ENCODE measurements at regions not wholly inside any gene's neighbourhood (a gene's known extent, or its start where the extent isn't known, plus 50 kb on each side); places are given as distances from the start of the nearest gene placed in this dataset.
A peak's percentile ranks its signal among the peaks of the same experiment; 100 is the strongest.
"Not testable (repeated sequence)": the region's sequence is repeated elsewhere in the genome, so short reads cannot be mapped to it uniquely, and the experiment has no call there.

GRCh38 chr3:177646749-177647148, 449.5 kb upstream of the TBL1XR1 start:
- Histone ChIP-seq H3K36me3 (ENCODE audit: insufficient read depth, low read length) (no peaks in the 10 kb centered on the region), H3K27ac (ENCODE audit: low read depth, low read length) (no peak overlapping the region), H3K9me3 (ENCODE audit: low read length) (no peaks in the 10 kb centered on the region), H3K4me3 (ENCODE audit: low read length) (no peak overlapping the region), H3K4me1 (ENCODE audit: insufficient read depth, low read length) (peaks cover 69% of the 10 kb centered on the region), H3K27me3 (ENCODE audit: insufficient read depth, low read length, poor library complexity, severe bottlenecking) (no peaks in the 10 kb centered on the region)
- peaks cover 0 to 2% of the 10 kb centered on the region in 2 donors for H3K27me3 Mint-ChIP-seq
- CTCF ChIA-PET: interaction anchor here (0.8 to 3.8 kb wide), 7 partner anchors 32 to 287 kb away, joined by 3 to 13 read pairs (median 3); no protein-coding TSS in a partner anchor
- no peaks in the 10 kb centered on the region for H3K9me3 Mint-ChIP-seq
- DNase-seq: peak in 4 of 5 donors; percentile 14 to 60 (median 29)
- H3K27ac Mint-ChIP-seq: peak overlapping the region; percentile 69 to 96 (median 84)
- H3K4me3 Mint-ChIP-seq: peak overlapping the region in 6 of 7 donors; percentile 21 to 75 (median 42)
- POLR2A ChIA-PET: interaction anchor here (1.0 to 1.4 kb wide), 3 partner anchors 44 to 287 kb away, joined by 3 to 5 read pairs (median 3); no protein-coding TSS in a partner anchor
- H3K36me3 Mint-ChIP-seq: no peaks in the 10 kb centered on the region
- peaks cover 78 to 88% (median 86%) of the 10 kb centered on the region in 3 donors for H3K4me1 Mint-ChIP-seq

- H3K27me3 ChIP-seq (ENCODE audit: insufficient read depth, low read length, poor library complexity, severe bottlenecking): no peaks in the 10 kb centered on the region
- ChIA-PET CTCF (interaction anchor here (0.8 to 3.8 kb wide), 8 partner anchors 33 to 287 kb away, joined by 3 to 13 read pairs (median 3); no protein-coding TSS in a partner anchor), POLR2A (interaction anchor here (1.0 to 1.4 kb wide), 3 partner anchors 44 to 287 kb away, joined by 3 to 5 read pairs (median 3); no protein-coding TSS in a partner anchor)
- H3K4me3 ChIP-seq (ENCODE audit: low read length): peak overlapping the region; percentile 15
- H3K4me1 Mint-ChIP-seq: peaks cover 77 to 88% (median 86%) of the 10 kb centered on the region in 3 donors
- H3K4me3 Mint-ChIP-seq: peak overlapping the region; percentile 29 to 87 (median 65)
- no peak for DNase-seq
- H3K9me3 ChIP-seq (ENCODE audit: low read length): no peaks in the 10 kb centered on the region
- peak overlapping the region; percentile 69 to 96 (median 90) for H3K27ac Mint-ChIP-seq
- H3K27me3 Mint-ChIP-seq: peaks cover 0 to 2% of the 10 kb centered on the region in 2 donors
- no peaks in the 10 kb centered on the region for H3K9me3 Mint-ChIP-seq
- peaks cover 63% of the 10 kb centered on the region for H3K4me1 ChIP-seq (ENCODE audit: insufficient read depth, low read length)
- H3K36me3 Mint-ChIP-seq: no peaks in the 10 kb centered on the region
- no peak overlapping the region for H3K27ac ChIP-seq (ENCODE audit: low read depth, low read length)
- no peaks in the 10 kb centered on the region for H3K36me3 ChIP-seq (ENCODE audit: insufficient read depth, low read length)
Observed at GRCh38 chr3:177647341-177647740, 450.1 kb upstream of the TBL1XR1 start.

GRCh38 chr3:177647876-177648275, 450.6 kb upstream of the TBL1XR1 start:
- ChIA-PET CTCF (interaction anchor here (0.9 to 3.8 kb wide), 3 partner anchors 97 to 288 kb away, joined by 3 to 13 read pairs (median 3); no protein-coding TSS in a partner anchor), POLR2A (no interaction called here)
- DNase-seq: peak in 2 of 5 donors; percentile 37 to 52
- Histone ChIP-seq H3K9me3 (ENCODE audit: low read length) (no peaks in the 10 kb centered on the region), H3K27me3 (ENCODE audit: insufficient read depth, low read length, poor library complexity, severe bottlenecking) (no peaks in the 10 kb centered on the region), H3K4me1 (ENCODE audit: insufficient read depth, low read length) (peaks cover 57% of the 10 kb centered on the region), H3K27ac (ENCODE audit: low read depth, low read length) (no peak overlapping the region), H3K4me3 (ENCODE audit: low read length) (peak overlapping the region; percentile 15), H3K36me3 (ENCODE audit: insufficient read depth, low read length) (no peaks in the 10 kb centered on the region)
- Mint-ChIP-seq H3K4me3 (peak overlapping the region; percentile 29 to 87 (median 65)), H3K27ac (peak overlapping the region; percentile 69 to 96 (median 90)), H3K9me3 (no peaks in the 10 kb centered on the region), H3K4me1 (peaks cover 77 to 88% (median 86%) of the 10 kb centered on the region in 3 donors), H3K36me3 (no peaks in the 10 kb centered on the region), H3K27me3 (peaks cover 0 to 2% of the 10 kb centered on the region in 2 donors)

GRCh38 chr3:177652556-177653291, 455.4 kb upstream of the TBL1XR1 start:
- Histone ChIP-seq H3K27me3 (ENCODE audit: insufficient read depth, low read length, poor library complexity, severe bottlenecking) (no peaks in the 10 kb centered on the region), H3K36me3 (ENCODE audit: insufficient read depth, low read length) (no peaks in the 10 kb centered on the region), H3K9me3 (ENCODE audit: low read length) (no peaks in the 10 kb centered on the region), H3K4me3 (ENCODE audit: low read length) (no peak overlapping the region), H3K4me1 (ENCODE audit: insufficient read depth, low read length) (peaks cover 15% of the 10 kb centered on the region), H3K27ac (ENCODE audit: low read depth, low read length) (no peak overlapping the region)
- Mint-ChIP-seq H3K4me1 (peaks cover 46 to 73% (median 62%) of the 10 kb centered on the region in 3 donors), H3K27ac (peak overlapping the region; percentile 39 to 90 (median 70)), H3K27me3 (no peaks in the 10 kb centered on the region), H3K4me3 (peak overlapping the region in 5 of 7 donors; percentile 15 to 66 (median 49)), H3K36me3 (peaks cover 0 to 2% (median 0%) of the 10 kb centered on the region in 3 donors), H3K9me3 (no peaks in the 10 kb centered on the region)
- ChIA-PET POLR2A (no interaction called here), CTCF (interaction anchor here (1.8 kb wide), 1 partner anchor 293 kb away, joined by 4 read pairs; no protein-coding TSS in a partner anchor)
- no peak for DNase-seq

GRCh38 chr3:177657243-177657642, 460.0 kb upstream of the TBL1XR1 start:
- Mint-ChIP-seq H3K9me3 (peaks cover 0 to 2% (median 0%) of the 10 kb centered on the region in 5 donors), H3K4me3 (no peak overlapping the region), H3K27ac (peak overlapping the region in 1 of 8 donors; percentile 47), H3K4me1 (peaks cover 23 to 49% (median 27%) of the 10 kb centered on the region in 3 donors), H3K36me3 (peaks cover 0 to 4% (median 0%) of the 10 kb centered on the region in 3 donors), H3K27me3 (no peaks in the 10 kb centered on the region)
- Histone ChIP-seq H3K36me3 (ENCODE audit: insufficient read depth, low read length) (no peaks in the 10 kb centered on the region), H3K4me3 (ENCODE audit: low read length) (no peak overlapping the region), H3K4me1 (ENCODE audit: insufficient read depth, low read length) (no peaks in the 10 kb centered on the region), H3K27me3 (ENCODE audit: insufficient read depth, low read length, poor library complexity, severe bottlenecking) (no peaks in the 10 kb centered on the region), H3K9me3 (ENCODE audit: low read length) (no peaks in the 10 kb centered on the region), H3K27ac (ENCODE audit: low read depth, low read length) (no peak overlapping the region)
- ChIA-PET POLR2A (no interaction called here), CTCF (interaction anchor here (0.9 kb wide), 1 partner anchor 15 kb away, joined by 3 read pairs; no protein-coding TSS in a partner anchor)
- no peak for DNase-seq

GRCh38 chr3:177658354-177658753, 461.1 kb upstream of the TBL1XR1 start:
- H3K4me1 ChIP-seq (ENCODE audit: insufficient read depth, low read length): no peaks in the 10 kb centered on the region
- Mint-ChIP-seq H3K4me1 (peaks cover 12 to 38% (median 16%) of the 10 kb centered on the region in 3 donors), H3K4me3 (no peak overlapping the region), H3K9me3 (peaks cover 0 to 2% (median 0%) of the 10 kb centered on the region in 5 donors), H3K36me3 (peaks cover 0 to 4% (median 0%) of the 10 kb centered on the region in 3 donors), H3K27me3 (no peaks in the 10 kb centered on the region), H3K27ac (no peak overlapping the region)
- no peak overlapping the region for H3K4me3 ChIP-seq (ENCODE audit: low read length)
- no peak for DNase-seq
- CTCF ChIA-PET: interaction anchor here (1.0 kb wide), 1 partner anchor 15 kb away, joined by 3 read pairs; no protein-coding TSS in a partner anchor
- H3K36me3 ChIP-seq (ENCODE audit: insufficient read depth, low read length): no peaks in the 10 kb centered on the region
- H3K27ac ChIP-seq (ENCODE audit: low read depth, low read length): no peak overlapping the region
- no peaks in the 10 kb centered on the region for H3K9me3 ChIP-seq (ENCODE audit: low read length)
- no peaks in the 10 kb centered on the region for H3K27me3 ChIP-seq (ENCODE audit: insufficient read depth, low read length, poor library complexity, severe bottlenecking)
- POLR2A ChIA-PET: no interaction called here

- H3K27me3 ChIP-seq (ENCODE audit: insufficient read depth, low read length, poor library complexity, severe bottlenecking); H3K9me3 ChIP-seq (ENCODE audit: low read length); H3K27ac ChIP-seq (ENCODE audit: low read depth, low read length); H3K27me3 Mint-ChIP-seq; H3K4me1 ChIP-seq (ENCODE audit: insufficient read depth, low read length); H3K9me3 Mint-ChIP-seq; H3K4me3 ChIP-seq (ENCODE audit: low read length); H3K36me3 Mint-ChIP-seq; H3K4me3 Mint-ChIP-seq; H3K36me3 ChIP-seq (ENCODE audit: insufficient read depth, low read length): not testable (repeated sequence)
- POLR2A ChIA-PET: interaction anchor here (0.6 kb wide), 1 partner anchor 514 kb away, joined by 3 read pairs; no protein-coding TSS in a partner anchor
- peak overlapping the region in 1 of 8 donors; percentile 42 for H3K27ac Mint-ChIP-seq
- peak in 4 of 5 donors; percentile 23 to 65 (median 26) for DNase-seq
- H3K4me1 Mint-ChIP-seq: peaks cover 0 to 17% (median 11%) of the 10 kb centered on the region in 3 donors
- CTCF ChIA-PET: interaction anchor here (0.6 to 2.1 kb wide), 8 partner anchors 126 to 505 kb away, joined by 3 to 12 read pairs (median 3); no protein-coding TSS in a partner anchor
Observed at GRCh38 chr3:177664380-177665103, 467.3 kb upstream of the TBL1XR1 start.

All from CD8-positive, alpha-beta memory T cell (primary cell).